ENCODE measurements at regions not wholly inside any gene's neighbourhood (a gene's known extent, or its start where the extent isn't known, plus 50 kb on each side); places are given as distances from the start of the nearest gene placed in this dataset.

- Histone ChIP-seq H3K4me3 (ENCODE audit: low read length) (no peak overlapping the region), H3K27me3 (ENCODE audit: low read length) (no peaks in the 10 kb centered on the region), H3K4me1 (ENCODE audit: insufficient read depth, low read length) (no peaks in the 10 kb centered on the region), H3K27ac (ENCODE audit: low read length) (no peak overlapping the region), H3K9me2 (replicated peaks; ENCODE audit: low read length) (no peaks in the 10 kb centered on the region), H3K9me3 (ENCODE audit: low read length) (no peaks in the 10 kb centered on the region), H3K9ac (ENCODE audit: low read length) (no peak overlapping the region), H3K79me2 (ENCODE audit: low read length) (no peaks in the 10 kb centered on the region), H3K4me2 (ENCODE audit: low read length) (no peak overlapping the region), H3K36me3 (ENCODE audit: low read depth, low read length) (no peaks in the 10 kb centered on the region), H2AFZ (ENCODE audit: low read length) (no peak overlapping the region), H3F3A (ENCODE audit: low read length, unreplicated experiment) (no peaks in the 10 kb centered on the region), H4K20me1 (ENCODE audit: low read length) (no peaks in the 10 kb centered on the region)
- POLR2A ChIA-PET (ENCODE audit: unreplicated experiment), result no interaction called here
- TF ChIP-seq EZH2phosphoT487 (IDR thresholded peaks at IDR 0.05; ENCODE audit: borderline replicate concordance, low read length), result no peak
- TF ChIP-seq EZH2 (IDR thresholded peaks at IDR 0.05; ENCODE audit: low read length, unreplicated experiment), result no peak
- no peak for TF ChIP-seq CTCF (conservative IDR thresholded peaks at IDR 0.05; ENCODE audit: low read depth, low read length)
- ATAC-seq (no peak), DNase-seq (no peak)
- intact Hi-C loops (cut with micrococcal nuclease), result no loop called here
- CTCF ChIA-PET, result no interaction called here
- no TSS peak for BruUV-seq (replicated peaks)
Observed at GRCh38 chr4:133910165-133910564, 291.4 kb downstream of the PABPC4L start.

- POLR2A ChIA-PET (ENCODE audit: unreplicated experiment), result no interaction called here
- no peaks in the 10 kb centered on the region for H3F3A ChIP-seq (ENCODE audit: low read length, unreplicated experiment)
Observed at GRCh38 chr4:133903029-133903428, 298.6 kb downstream of the PABPC4L start.

GRCh38 chr4:133891011-133891410 lies 310.6 kb downstream of the PABPC4L start:
- no peaks in the 10 kb centered on the region for H3K9me3 ChIP-seq (ENCODE audit: low read length)
- no peaks in the 10 kb centered on the region for H3K9me2 ChIP-seq (replicated peaks; ENCODE audit: low read length)
- H3K36me3 ChIP-seq (ENCODE audit: low read depth, low read length), result no peaks in the 10 kb centered on the region
- H3K4me1 ChIP-seq (ENCODE audit: insufficient read depth, low read length), result no peaks in the 10 kb centered on the region
- no TSS peak for BruUV-seq (replicated peaks)
- H3F3A ChIP-seq (ENCODE audit: low read length, unreplicated experiment), result no peaks in the 10 kb centered on the region
- no peaks in the 10 kb centered on the region for H3K79me2 ChIP-seq (ENCODE audit: low read length)
- ChIA-PET POLR2A (ENCODE audit: unreplicated experiment) (no interaction called here), CTCF (no interaction called here)
- H2AFZ ChIP-seq (ENCODE audit: low read length), result no peak overlapping the region
- H3K27ac ChIP-seq (ENCODE audit: low read length), result no peak overlapping the region
- DNase-seq, result no peak
- H3K27me3 ChIP-seq (ENCODE audit: low read length), result no peaks in the 10 kb centered on the region
- H3K9ac ChIP-seq (ENCODE audit: low read length), result no peak overlapping the region
- no peaks in the 10 kb centered on the region for H4K20me1 ChIP-seq (ENCODE audit: low read length)
- H3K4me3 ChIP-seq (ENCODE audit: low read length), result no peak overlapping the region
- H3K4me2 ChIP-seq (ENCODE audit: low read length), result no peak overlapping the region
- TF ChIP-seq EZH2 (IDR thresholded peaks at IDR 0.05; ENCODE audit: low read length, unreplicated experiment) (no peak), CTCF (conservative IDR thresholded peaks at IDR 0.05; ENCODE audit: low read depth, low read length) (no peak)
- intact Hi-C loops (cut with micrococcal nuclease), result no loop called here
- ATAC-seq, result no peak

More at GRCh38 chr4:133903029-133903428, 298.6 kb downstream of the PABPC4L start:
- Histone ChIP-seq H3K27me3 (ENCODE audit: low read length) (no peaks in the 10 kb centered on the region), H2AFZ (ENCODE audit: low read length) (no peak overlapping the region), H3K9me2 (replicated peaks; ENCODE audit: low read length) (no peaks in the 10 kb centered on the region), H4K20me1 (ENCODE audit: low read length) (no peaks in the 10 kb centered on the region), H3K27ac (ENCODE audit: low read length) (no peak overlapping the region), H3K4me2 (ENCODE audit: low read length) (no peak overlapping the region), H3K79me2 (ENCODE audit: low read length) (no peaks in the 10 kb centered on the region), H3K4me3 (ENCODE audit: low read length) (no peak overlapping the region), H3K9ac (ENCODE audit: low read length) (no peak overlapping the region), H3K36me3 (ENCODE audit: low read depth, low read length) (no peaks in the 10 kb centered on the region), H3K9me3 (ENCODE audit: low read length) (no peaks in the 10 kb centered on the region), H3K4me1 (ENCODE audit: insufficient read depth, low read length) (no peaks in the 10 kb centered on the region)
- intact Hi-C loops (cut with micrococcal nuclease), result no loop called here
- ATAC-seq (no peak), DNase-seq (no peak)
- CTCF ChIA-PET, result no interaction called here
- no peak for TF ChIP-seq EZH2 (IDR thresholded peaks at IDR 0.05; ENCODE audit: low read length, unreplicated experiment)
- no peak for TF ChIP-seq EZH2phosphoT487 (IDR thresholded peaks at IDR 0.05; ENCODE audit: borderline replicate concordance, low read length)
- TF ChIP-seq CTCF (conservative IDR thresholded peaks at IDR 0.05; ENCODE audit: low read depth, low read length), result no peak
- BruUV-seq (replicated peaks), result no TSS peak

Measured in PC-3 (cell line).